GM12875 (cell line): ENCODE measurements at regions not wholly inside any gene's neighbourhood (a gene's known extent, or its start where the extent isn't known, plus 50 kb on each side); places are given as distances from the start of the nearest gene placed in this dataset.

Experiments
- H3K4me3 ChIP-seq: one replicate; pipeline ENCODE4 v1.5.1; 2011; ENCODE audit warnings: low read depth, low read length, control low read depth
- TF ChIP-seq, protein P1 (sequence below): IDR thresholded peaks from 2 replicates; pipeline ENCODE4 v1.5.1; 2011; ENCODE audit warnings: low read depth, mild to moderate bottlenecking, control low read depth, inconsistent platforms, low read length, moderate library complexity, borderline replicate concordance; ENCODE audit not compliant: insufficient read depth

DNA sequence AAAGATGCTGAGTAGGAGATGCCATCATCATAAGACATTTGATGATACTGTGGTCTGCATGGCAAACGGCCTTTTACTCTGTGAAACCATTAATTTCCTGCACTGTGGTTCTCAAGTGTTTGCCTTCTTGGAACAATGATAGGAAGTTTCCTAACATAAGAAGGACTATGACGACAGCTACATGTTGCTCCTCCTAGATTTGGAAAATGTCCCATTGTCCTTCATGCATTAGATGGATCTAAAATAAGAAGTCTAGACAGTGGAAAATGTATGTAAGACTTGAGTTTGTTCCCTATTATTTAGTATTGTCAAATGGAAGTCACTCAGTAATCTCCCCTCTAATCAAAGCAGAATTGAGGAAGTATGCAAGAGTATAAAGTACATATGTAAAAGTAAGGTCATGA, 98.5 kb upstream of the TMEM170B start:
- H3K4me3 ChIP-seq = no peak overlapping the region
- TF ChIP-seq, protein P1, sequence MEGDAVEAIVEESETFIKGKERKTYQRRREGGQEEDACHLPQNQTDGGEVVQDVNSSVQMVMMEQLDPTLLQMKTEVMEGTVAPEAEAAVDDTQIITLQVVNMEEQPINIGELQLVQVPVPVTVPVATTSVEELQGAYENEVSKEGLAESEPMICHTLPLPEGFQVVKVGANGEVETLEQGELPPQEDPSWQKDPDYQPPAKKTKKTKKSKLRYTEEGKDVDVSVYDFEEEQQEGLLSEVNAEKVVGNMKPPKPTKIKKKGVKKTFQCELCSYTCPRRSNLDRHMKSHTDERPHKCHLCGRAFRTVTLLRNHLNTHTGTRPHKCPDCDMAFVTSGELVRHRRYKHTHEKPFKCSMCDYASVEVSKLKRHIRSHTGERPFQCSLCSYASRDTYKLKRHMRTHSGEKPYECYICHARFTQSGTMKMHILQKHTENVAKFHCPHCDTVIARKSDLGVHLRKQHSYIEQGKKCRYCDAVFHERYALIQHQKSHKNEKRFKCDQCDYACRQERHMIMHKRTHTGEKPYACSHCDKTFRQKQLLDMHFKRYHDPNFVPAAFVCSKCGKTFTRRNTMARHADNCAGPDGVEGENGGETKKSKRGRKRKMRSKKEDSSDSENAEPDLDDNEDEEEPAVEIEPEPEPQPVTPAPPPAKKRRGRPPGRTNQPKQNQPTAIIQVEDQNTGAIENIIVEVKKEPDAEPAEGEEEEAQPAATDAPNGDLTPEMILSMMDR = no peak

DNA sequence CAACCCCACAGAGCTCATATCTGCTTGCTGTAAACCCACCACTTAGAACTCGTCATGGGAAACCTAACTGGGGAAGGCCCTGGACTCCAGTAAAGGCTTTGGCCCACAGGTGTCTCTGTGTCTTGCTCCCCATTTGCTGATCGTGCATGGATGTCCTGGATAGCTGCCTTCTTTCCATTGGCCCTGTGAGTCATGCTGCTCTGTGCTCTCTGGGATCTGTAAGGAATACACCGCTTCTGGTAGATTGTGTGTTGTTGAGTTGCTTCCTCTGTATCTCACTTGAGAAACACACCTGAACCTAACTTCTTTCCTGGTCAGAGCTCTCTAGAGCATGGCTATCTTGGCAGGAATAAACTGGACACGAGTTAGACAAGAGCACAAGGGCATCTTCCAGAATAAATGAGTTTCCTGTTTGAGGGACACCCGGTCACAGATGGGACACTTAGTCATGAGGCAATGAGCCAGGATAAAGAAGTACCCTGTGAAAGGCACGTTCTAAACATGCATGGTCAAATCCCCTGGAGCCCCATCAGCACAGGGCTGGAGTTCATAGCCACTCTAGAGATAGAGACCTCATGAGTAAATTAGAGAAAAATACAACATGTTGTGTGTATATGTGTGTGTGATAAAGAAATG, 99.6 kb upstream of the TMEM170B start:
- H3K4me3 ChIP-seq = no peak overlapping the region
- TF ChIP-seq, protein P1 = no peak

DNA sequence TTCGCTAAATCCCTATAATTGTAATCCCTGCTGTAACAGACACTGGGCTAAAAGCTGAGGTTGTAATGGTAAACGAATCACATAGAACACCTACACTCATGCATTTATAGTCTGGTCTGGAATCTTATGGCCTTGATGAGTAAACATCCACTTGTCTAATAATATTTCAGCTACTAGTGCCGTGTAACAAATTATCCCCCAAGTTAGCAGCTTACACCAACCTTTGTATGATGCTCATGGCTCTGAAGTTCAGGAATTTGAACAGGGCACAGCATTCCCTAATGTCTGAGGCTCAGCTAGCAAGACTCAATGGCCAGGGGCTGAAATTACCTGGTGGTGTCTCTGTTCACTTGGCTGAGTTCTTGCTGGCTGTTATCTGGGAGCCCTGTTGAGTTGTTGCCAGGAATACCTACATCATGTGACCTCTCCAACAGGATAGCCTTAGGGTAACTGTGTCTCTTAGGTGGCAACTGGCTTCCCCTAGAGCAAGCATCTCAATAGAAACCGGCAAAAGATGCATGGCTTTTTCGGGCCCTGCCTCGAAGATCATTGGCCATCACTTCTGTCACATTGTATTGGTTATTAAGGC, 100.9 kb upstream of the TMEM170B start:
- TF ChIP-seq, protein P1 = no peak
- no peak overlapping the region for H3K4me3 ChIP-seq

DNA sequence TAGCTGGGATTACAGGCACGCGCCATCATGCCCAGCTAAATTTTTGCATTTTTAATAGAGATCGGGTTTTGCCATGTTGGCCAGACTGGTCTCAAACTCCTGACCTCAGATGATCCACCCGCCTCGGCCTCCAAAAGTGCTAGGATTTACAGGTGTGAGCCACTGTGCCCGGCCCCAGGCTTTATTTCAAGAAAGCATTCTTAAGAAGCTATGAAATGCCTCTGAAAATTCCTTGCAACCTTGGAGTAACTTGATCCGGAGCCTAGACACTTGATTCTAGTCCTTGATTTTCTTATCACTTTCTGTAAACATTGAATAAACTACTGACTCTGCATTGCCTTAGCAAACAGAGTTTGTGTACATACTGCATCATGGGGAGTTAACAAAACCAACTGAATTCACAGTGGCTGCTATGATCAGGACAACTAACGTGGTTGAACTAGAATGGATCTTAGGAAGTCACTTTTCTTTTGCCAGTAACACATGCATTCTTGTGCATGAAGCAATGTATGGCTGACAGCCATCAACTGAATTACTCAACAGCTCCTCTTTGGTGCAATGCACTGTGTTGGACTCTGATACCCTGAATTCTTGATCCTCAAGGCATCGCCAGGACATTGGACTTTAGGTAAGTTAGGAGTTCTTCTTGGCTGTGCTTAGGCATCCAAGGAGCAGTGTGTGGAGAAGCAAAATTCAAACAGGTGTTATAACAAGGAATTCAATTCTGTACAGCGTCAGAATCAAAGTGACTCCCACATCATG, 102.8 kb upstream of the TMEM170B start:
- TF ChIP-seq, protein P1 = no peak
- no peak overlapping the region for H3K4me3 ChIP-seq

DNA sequence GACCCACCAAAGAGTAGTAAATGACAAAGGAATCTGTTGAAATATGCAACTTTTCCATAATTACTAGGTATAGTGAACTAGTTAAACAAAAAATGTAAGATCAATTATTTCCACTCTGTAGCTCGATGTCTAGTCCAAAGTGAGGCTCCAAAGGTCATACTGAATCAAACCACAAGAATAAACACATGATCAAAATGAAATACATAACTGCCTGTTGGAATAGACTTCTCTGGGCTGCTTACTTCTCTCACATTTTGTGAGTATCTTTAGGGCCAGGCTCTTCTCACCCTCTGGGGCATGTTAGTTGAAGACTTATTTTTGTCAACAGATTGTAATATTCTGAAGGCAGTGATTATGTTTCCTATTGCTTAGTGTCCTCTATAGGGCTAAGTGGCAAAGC, 103.7 kb upstream of the TMEM170B start:
- H3K4me3 ChIP-seq = no peak overlapping the region

DNA sequence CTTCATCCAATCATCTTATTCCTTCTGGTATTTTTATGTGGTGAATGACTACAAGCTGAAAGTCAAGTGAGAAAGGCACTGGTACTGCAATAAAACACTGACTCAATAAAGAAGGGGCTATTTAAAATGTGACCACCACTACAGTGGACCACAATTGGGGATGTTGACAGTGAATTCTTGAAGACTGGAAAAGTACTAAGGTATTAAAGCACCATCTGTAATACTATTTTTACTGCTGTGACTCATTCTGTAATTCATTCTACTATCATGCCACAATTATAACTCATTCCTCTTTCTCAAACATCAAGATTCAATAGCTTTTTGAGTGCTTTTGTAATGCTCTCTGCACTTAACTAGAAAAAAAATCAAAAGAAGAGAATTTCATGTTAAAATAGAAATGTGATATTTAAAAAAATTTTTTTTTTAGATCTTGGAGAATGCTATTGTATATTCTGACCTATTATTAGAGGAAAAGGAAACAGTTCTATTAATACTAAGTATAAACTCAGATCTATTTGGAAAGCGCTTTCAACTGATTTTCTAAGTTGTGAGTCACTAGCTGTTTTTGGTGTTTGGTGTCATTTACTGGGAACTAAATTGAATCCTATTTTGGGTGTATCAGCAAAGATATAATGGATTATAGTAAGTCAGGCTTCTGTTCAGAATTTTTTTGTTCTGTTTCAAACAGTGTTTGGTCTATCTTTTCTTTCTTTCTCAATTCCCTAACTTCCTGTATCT, 104.7 kb upstream of the TMEM170B start:
- TF ChIP-seq, protein P1 = no peak
- no peak overlapping the region for H3K4me3 ChIP-seq

More for the DNA sequence above, 103.7 kb upstream of the TMEM170B start:
- TF ChIP-seq, protein P1 = no peak
